ENCODE measurements at regions not wholly inside any gene's neighbourhood (a gene's known extent, or its start where the extent isn't known, plus 50 kb on each side); places are given as distances from the start of the nearest gene placed in this dataset.

GRCh38 chr5:92552206-92553160 lies 1028.5 kb downstream of the NR2F1-AS1 start:
- no peak for TF ChIP-seq CTCF (IDR thresholded peaks at IDR 0.05)
- no peak for TF ChIP-seq POLR2A (IDR thresholded peaks at IDR 0.05)

All from thyroid gland (tissue), 4 donors.